Right lobe of liver (tissue), 4 donors: ENCODE measurements at regions not wholly inside any gene's neighbourhood (a gene's known extent, or its start where the extent isn't known, plus 50 kb on each side); places are given as distances from the start of the nearest gene placed in this dataset.

Source experiments
- POLR2A ChIP-seq: fragments of 450-650 bp; IDR thresholded peaks from one replicate; pipeline ENCODE4 v1.6.1; 2017; ENCODE audit warnings: antibody characterized with exemption, mild to moderate bottlenecking
- TF ChIP-seq, protein P1 (sequence below), 4 donors: fragments of 200-600 bp in 3 of 4; fragments of 450-650 bp in 1 of 4; IDR thresholded peaks; one replicate each; pipeline versions ENCODE4 v1.5.1 to v1.8.0; 2016 to 2022; ENCODE audit warnings: antibody characterized with exemption in 4 of 4, mild to moderate bottlenecking in 2 of 4
- donor health status: DM: no; HTN: no; CAD: no.
- donor health status: DM: no; HTN: no; CAD: no.
- donor health status: DM: no; HTN: yes; CAD: no.

GRCh38 chr1:87457408-87457807 lies 128.7 kb downstream of the LMO4 start:
- TF ChIP-seq, protein P1, sequence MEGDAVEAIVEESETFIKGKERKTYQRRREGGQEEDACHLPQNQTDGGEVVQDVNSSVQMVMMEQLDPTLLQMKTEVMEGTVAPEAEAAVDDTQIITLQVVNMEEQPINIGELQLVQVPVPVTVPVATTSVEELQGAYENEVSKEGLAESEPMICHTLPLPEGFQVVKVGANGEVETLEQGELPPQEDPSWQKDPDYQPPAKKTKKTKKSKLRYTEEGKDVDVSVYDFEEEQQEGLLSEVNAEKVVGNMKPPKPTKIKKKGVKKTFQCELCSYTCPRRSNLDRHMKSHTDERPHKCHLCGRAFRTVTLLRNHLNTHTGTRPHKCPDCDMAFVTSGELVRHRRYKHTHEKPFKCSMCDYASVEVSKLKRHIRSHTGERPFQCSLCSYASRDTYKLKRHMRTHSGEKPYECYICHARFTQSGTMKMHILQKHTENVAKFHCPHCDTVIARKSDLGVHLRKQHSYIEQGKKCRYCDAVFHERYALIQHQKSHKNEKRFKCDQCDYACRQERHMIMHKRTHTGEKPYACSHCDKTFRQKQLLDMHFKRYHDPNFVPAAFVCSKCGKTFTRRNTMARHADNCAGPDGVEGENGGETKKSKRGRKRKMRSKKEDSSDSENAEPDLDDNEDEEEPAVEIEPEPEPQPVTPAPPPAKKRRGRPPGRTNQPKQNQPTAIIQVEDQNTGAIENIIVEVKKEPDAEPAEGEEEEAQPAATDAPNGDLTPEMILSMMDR (IDR thresholded peaks at IDR 0.05), result no peak
- no peak for TF ChIP-seq POLR2A
